RWPE1 (cell line): ENCODE measurements at regions not wholly inside any gene's neighbourhood (a gene's known extent, or its start where the extent isn't known, plus 50 kb on each side); places are given as distances from the start of the nearest gene placed in this dataset.
"Not testable (repeated sequence)": the region's sequence is repeated elsewhere in the genome, so short reads cannot be mapped to it uniquely, and the experiment has no call there.

Experiments used
- CTCF ChIA-PET: fragments of 350-600 bp; sonication (Branson Sonifier 250); formaldehyde crosslinking; extraction: SDS; loops from one replicate; lab custom pipeline; 2021; lab: Yijun Ruan, JAX
- POLR2A ChIA-PET: fragments of 400-600 bp; formaldehyde crosslinking; extraction: SDS; loops from one replicate; lab custom pipeline; 2020; ENCODE audit warnings: antibody characterized with exemption; ENCODE audit not compliant: low non-redundant PET; lab: Yijun Ruan, JAX
- DNase-seq: peaks from one replicate; pipeline ENCODE4 v3.0.0; 2012; ENCODE audit warnings: low spot score
- H3K27ac ChIP-seq: fragments of 450-650 bp; 2 replicates; pipeline ENCODE4 v1.5.1; 2017
- CTCF ChIP-seq: fragments of 450-650 bp; conservative IDR thresholded peaks from 2 replicates; pipeline ENCODE4 v1.5.1; 2017; ENCODE audit warnings: low read depth, mild to moderate bottlenecking

DNA sequence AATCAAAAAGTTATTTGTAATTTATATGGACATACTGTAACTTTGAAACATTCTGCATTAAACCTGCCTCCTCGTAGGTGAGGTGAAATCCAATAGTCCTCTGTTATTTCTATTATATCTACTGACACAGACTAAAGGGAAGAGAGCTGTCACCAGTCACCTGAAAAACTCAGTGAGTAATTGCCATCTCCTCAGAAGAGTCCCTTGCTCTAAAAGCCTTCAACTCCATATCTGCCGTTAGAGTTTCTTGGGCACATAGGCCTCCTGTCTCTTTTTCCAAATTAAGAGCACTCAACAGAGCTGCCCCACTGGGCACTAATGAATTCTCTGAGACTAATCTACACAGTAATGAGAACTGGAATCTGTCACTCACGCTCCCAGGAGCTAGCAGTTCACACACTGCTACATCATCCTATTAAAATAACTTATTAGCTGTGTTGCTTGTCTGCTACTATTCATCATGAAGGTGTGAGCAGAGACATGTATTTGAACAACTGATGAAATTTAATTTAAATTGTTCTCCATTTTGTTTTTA is 67.3 kb upstream of the VCAN start:
- no peak for TF ChIP-seq CTCF
- CTCF ChIA-PET: interaction anchor here (0.7 kb wide), 1 partner anchor 134 kb away, joined by 4 read pairs; no protein-coding TSS in a partner anchor
- no peak overlapping the region for H3K27ac ChIP-seq
- DNase-seq: no peak
- POLR2A ChIA-PET: no interaction called here

GRCh38 chr5:83405662-83406061 is 65.9 kb upstream of the VCAN start:
- CTCF ChIA-PET: no interaction called here

DNA sequence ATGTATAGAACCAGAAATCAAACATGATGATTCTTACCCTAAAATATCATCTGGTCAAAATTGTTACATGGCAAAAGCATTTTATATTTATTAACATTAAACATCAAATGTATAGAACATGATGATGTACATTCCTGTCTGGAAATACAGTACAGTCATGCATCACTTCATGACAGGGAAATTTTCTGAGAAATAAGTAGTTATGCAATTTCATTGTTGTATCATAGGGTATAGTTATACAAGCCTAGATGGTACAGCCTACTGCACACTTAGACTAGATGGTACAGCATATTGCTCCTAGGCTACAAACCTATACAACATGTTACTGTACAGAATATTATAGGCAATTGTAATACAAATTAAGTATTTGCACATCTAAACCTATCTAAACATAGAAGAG is 64.6 kb upstream of the VCAN start:
- ChIA-PET POLR2A (no interaction called here), CTCF (interaction anchor here (0.6 kb wide), 1 partner anchor 12 kb away, joined by 6 read pairs; no protein-coding TSS in a partner anchor)
- TF ChIP-seq CTCF: no peak
- DNase-seq: no peak
- H3K27ac ChIP-seq: no peak overlapping the region

More at GRCh38 chr5:83405662-83406061, 65.9 kb upstream of the VCAN start:
- no peak overlapping the region for H3K27ac ChIP-seq
- no peak for TF ChIP-seq CTCF
- no peak for DNase-seq
- POLR2A ChIA-PET: no interaction called here

DNA sequence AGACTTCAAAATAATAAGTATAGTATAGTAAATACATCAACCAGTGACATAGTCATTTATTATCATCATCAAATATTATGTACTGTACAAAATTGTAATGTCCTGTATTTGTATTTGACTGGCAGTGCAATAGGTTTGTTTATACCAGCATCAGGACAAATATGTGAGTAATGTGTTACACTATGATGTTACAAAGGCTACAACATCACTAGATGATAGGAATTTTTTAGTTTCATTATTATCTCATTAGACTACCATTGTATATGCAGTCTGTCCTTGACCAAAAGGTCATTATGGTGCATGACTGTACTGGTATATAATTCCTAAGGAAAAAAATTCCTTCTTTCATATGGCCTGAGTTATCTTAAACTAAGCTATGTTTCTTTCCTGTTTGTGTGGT is 63.6 kb upstream of the VCAN start:
- no peak for DNase-seq
- POLR2A ChIA-PET: no interaction called here
- no peak overlapping the region for H3K27ac ChIP-seq
- TF ChIP-seq CTCF: no peak
- CTCF ChIA-PET: no interaction called here

DNA sequence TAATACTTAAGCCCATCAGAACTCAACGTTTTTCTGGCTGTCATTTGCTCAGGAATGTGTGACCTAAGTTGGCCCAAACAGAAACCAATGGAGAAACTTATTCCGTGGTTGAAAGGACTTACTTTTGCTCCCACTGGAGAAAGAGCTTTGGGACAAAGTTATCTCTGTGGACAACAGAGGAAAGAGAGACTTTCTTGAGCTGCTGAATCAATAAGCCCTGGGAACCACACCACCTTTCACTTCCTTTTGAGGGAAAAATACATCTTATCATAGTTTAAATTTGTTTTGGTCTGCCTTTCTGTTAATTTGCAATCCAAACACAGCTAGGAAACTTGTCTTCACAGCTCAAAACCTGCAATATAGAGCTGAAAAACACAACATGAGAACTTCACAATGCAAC is 62.8 kb upstream of the VCAN start:
- ChIA-PET CTCF (no interaction called here), POLR2A (no interaction called here)
- DNase-seq: no peak
- no peak for TF ChIP-seq CTCF
- no peak overlapping the region for H3K27ac ChIP-seq

- POLR2A ChIA-PET, DNase-seq, CTCF ChIA-PET: not testable (repeated sequence)
These were observed 61.8 kb upstream of the VCAN start for GRCh38 chr5:83409776-83410175.

GRCh38 chr5:83410319-83410718 is 61.2 kb upstream of the VCAN start:
- POLR2A ChIA-PET, H3K27ac ChIP-seq, DNase-seq: not testable (repeated sequence)
- CTCF ChIA-PET: interaction anchor here (0.6 kb wide), 2 partner anchors 836 to 1098 kb away, joined by 4 to 6 read pairs; no protein-coding TSS in a partner anchor

More at GRCh38 chr5:83409776-83410175, 61.8 kb upstream of the VCAN start:
- H3K27ac ChIP-seq: not testable (repeated sequence)
